Smooth muscle cell (in vitro differentiated cells): ENCODE measurements at regions not wholly inside any gene's neighbourhood (a gene's known extent, or its start where the extent isn't known, plus 50 kb on each side); places are given as distances from the start of the nearest gene placed in this dataset.

ENCODE experiments used
- DNase-seq: peaks from one replicate; lab custom pipeline; 2025; ENCODE audit not compliant: unreplicated experiment; lab: John Stamatoyannopoulos, UW
- H2AFZ ChIP-seq: fragments of 200-600 bp; sonication (generic); 2 replicates; pipeline ENCODE4 v1.6.0; 2016; ENCODE audit warnings: antibody characterized with exemption, low read depth, mild to moderate bottlenecking
- H3F3A ChIP-seq: fragments of 200-600 bp; sonication (generic); 2 replicates; pipeline ENCODE4 v1.6.0; 2017; ENCODE audit warnings: antibody characterized with exemption, low read depth
- H3K27ac ChIP-seq: fragments of 200-600 bp; sonication (generic); 2 replicates; pipeline ENCODE4 v1.5.1; 2016; ENCODE audit warnings: low read depth, mild to moderate bottlenecking
- H3K27me3 ChIP-seq: fragments of 200-600 bp; sonication (generic); 2 replicates; pipeline ENCODE4 v1.6.1; 2016; ENCODE audit warnings: low read depth, mild to moderate bottlenecking
- H3K36me3 ChIP-seq: fragments of 200-600 bp; sonication (generic); 2 replicates; pipeline ENCODE4 v1.5.1; 2016; ENCODE audit warnings: low read depth
- H3K4me1 ChIP-seq: fragments of 200-600 bp; sonication (generic); 2 replicates; pipeline ENCODE4 v1.5.1; 2016; ENCODE audit warnings: low read depth
- H3K4me2 ChIP-seq: fragments of 200-600 bp; sonication (generic); 2 replicates; pipeline ENCODE4 v1.6.0; 2016; ENCODE audit warnings: mild to moderate bottlenecking
- H3K4me3 ChIP-seq: fragments of 200-600 bp; sonication (generic); 2 replicates; pipeline ENCODE4 v1.5.1; 2016; ENCODE audit warnings: mild to moderate bottlenecking
- H3K79me2 ChIP-seq: fragments of 200-600 bp; sonication (generic); 2 replicates; pipeline ENCODE4 v1.6.0; 2016; ENCODE audit warnings: low read depth, mild to moderate bottlenecking
- H3K9ac ChIP-seq: fragments of 200-600 bp; sonication (generic); 2 replicates; pipeline ENCODE4 v1.6.0; 2016; ENCODE audit warnings: low read depth
- H3K9me3 ChIP-seq: fragments of 200-600 bp; sonication (generic); replicated peaks from 2 replicates; pipeline ENCODE4 v1.5.1; 2016; ENCODE audit warnings: low read depth
- H4K20me1 ChIP-seq: fragments of 200-600 bp; sonication (generic); 2 replicates; pipeline ENCODE4 v1.6.0; 2016; ENCODE audit warnings: low read depth
- WGBS: methylation state at CpG from one replicate; pipeline ENCODE4 v1.1.7; 2016; ENCODE audit warnings: low lambda C conversion rate; 5-methylcytosine and 5-hydroxymethylcytosine counted together
- TF ChIP-seq, protein P1 (sequence below): fragments of 200-600 bp; sonication (generic); IDR thresholded peaks from 2 replicates; pipeline ENCODE4 v1.5.1; 2017; ENCODE audit warnings: borderline replicate concordance, mild to moderate bottlenecking, antibody characterized with exemption; ENCODE audit not compliant: insufficient read depth, poor library complexity, severe bottlenecking

DNA sequence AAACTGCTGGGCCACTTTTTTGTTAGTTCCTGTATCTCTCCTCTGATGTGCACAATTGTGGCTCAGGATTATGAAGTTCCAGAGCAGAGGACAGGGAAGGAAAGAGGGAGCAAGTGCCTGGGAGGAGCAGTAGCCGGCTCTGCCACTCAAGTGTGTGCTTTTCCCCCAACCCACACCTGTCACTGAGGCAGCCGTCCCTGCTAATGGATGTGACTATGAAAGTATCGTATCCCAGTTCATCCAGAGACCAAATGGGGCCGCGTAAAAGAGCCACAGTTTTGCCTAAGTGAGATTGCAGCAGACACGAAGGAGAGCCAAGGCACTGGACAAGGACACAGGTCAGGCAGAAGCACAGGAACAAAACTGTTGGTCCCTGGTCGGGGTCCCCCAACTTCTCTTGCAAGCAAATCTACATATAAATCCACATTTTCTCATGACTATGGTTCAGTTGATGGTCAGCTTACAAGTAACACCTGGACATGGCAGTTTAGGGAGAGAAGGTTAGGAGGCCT lies 204.7 kb downstream of the RHOU start:
- WGBS, result 93% methylated on average over 7 of the region's 7 CpGs
- H3K79me2 ChIP-seq, result no peaks in the 10 kb centered on the region

DNA sequence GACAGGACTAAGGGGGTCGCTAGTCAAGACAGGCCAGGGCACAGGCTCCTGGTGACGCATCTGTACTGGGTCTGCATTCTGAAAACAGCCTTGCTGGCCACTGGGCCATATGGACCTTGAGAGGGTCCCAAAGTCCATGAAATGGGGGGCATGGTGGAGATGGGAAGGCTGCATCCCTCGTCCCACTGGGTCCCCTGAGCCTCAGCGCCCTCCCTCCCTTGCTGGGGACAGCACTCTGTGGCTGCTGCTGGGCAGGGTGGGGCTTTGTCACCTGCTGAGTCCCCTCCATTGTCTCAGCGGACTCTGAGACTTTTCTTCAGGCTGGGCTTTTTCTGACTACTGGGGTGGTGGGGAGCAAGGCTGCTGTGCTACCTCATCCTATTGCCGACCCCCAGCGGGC lies 205.2 kb downstream of the RHOU start:
- H3K27me3 ChIP-seq, result no peaks in the 10 kb centered on the region
- H3K9me3 ChIP-seq, result no peaks in the 10 kb centered on the region
- H3F3A ChIP-seq, result peaks cover 5% of the 10 kb centered on the region
- 92% methylated on average over 7 of the region's 7 CpGs for WGBS
- no peak overlapping the region for H3K9ac ChIP-seq
- DNase-seq, result no peak
- peaks cover 4% of the 10 kb centered on the region for H3K4me1 ChIP-seq
- H3K36me3 ChIP-seq, result no peaks in the 10 kb centered on the region
- H2AFZ ChIP-seq, result no peak overlapping the region
- H3K4me2 ChIP-seq, result no peak overlapping the region
- no peak overlapping the region for H3K27ac ChIP-seq
- no peak overlapping the region for H3K4me3 ChIP-seq
- TF ChIP-seq, protein P1, sequence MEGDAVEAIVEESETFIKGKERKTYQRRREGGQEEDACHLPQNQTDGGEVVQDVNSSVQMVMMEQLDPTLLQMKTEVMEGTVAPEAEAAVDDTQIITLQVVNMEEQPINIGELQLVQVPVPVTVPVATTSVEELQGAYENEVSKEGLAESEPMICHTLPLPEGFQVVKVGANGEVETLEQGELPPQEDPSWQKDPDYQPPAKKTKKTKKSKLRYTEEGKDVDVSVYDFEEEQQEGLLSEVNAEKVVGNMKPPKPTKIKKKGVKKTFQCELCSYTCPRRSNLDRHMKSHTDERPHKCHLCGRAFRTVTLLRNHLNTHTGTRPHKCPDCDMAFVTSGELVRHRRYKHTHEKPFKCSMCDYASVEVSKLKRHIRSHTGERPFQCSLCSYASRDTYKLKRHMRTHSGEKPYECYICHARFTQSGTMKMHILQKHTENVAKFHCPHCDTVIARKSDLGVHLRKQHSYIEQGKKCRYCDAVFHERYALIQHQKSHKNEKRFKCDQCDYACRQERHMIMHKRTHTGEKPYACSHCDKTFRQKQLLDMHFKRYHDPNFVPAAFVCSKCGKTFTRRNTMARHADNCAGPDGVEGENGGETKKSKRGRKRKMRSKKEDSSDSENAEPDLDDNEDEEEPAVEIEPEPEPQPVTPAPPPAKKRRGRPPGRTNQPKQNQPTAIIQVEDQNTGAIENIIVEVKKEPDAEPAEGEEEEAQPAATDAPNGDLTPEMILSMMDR, result no peak
- H3K79me2 ChIP-seq, result no peaks in the 10 kb centered on the region
- no peaks in the 10 kb centered on the region for H4K20me1 ChIP-seq

More for the DNA sequence above, 204.7 kb downstream of the RHOU start:
- Histone ChIP-seq H3K4me2 (no peak overlapping the region), H2AFZ (no peak overlapping the region), H3K27ac (no peak overlapping the region), H3K36me3 (no peaks in the 10 kb centered on the region), H3K27me3 (no peaks in the 10 kb centered on the region), H3K4me1 (peaks cover 4% of the 10 kb centered on the region), H3K9me3 (no peaks in the 10 kb centered on the region), H3K4me3 (no peak overlapping the region), H3K9ac (no peak overlapping the region), H4K20me1 (no peaks in the 10 kb centered on the region), H3F3A (peaks cover 5% of the 10 kb centered on the region)
- no peak for DNase-seq
- TF ChIP-seq, protein P1, result no peak

DNA sequence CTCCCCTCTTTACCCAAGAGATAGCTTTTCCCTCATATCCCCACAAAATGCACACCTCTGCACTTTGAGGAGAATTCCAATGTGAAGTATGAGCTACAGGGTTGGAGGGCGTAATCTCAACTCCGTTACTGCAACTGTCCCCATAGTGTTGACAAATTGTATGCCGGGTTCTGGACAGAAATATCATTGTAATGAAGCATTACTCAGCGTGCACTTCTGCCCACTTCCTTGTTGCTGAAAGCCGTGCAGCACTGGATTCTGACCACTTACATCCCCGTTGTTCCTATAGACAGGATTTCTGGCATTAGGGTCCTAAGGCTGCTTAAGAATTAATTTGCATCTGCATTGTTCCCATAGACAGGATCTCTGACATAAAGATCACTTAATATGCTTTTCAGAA lies 205.6 kb downstream of the RHOU start:
- Histone ChIP-seq H3K27me3 (no peaks in the 10 kb centered on the region), H3K27ac (no peak overlapping the region), H3K9me3 (no peaks in the 10 kb centered on the region), H3K4me2 (no peak overlapping the region), H3K4me1 (peaks cover 4% of the 10 kb centered on the region), H3K36me3 (no peaks in the 10 kb centered on the region), H3K9ac (no peak overlapping the region), H4K20me1 (no peaks in the 10 kb centered on the region), H3K4me3 (no peak overlapping the region), H3K79me2 (no peaks in the 10 kb centered on the region), H2AFZ (no peak overlapping the region), H3F3A (peaks cover 5% of the 10 kb centered on the region)
- no peak for DNase-seq
- TF ChIP-seq, protein P1, result no peak
- WGBS, result 25% methylated on average over 6 of the region's 6 CpGs

DNA sequence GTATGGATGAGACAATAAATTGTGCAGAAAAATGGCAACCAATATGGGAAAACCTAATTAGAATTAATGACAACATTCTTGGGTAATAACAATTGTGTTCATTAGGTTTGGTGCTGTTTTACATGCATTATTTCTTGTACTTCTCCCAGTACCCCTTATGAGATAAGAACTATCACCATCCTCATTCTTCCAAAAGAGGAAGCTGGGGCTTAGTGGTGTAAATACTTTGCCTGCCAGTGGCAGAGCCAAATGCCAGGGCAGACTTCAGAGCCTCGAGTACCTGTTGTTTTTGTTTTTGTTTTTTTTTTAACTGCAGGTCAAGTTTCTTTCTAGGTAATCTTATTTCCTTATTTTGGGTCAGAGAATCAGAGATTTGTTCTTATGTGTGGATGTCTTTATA lies 206.4 kb downstream of the RHOU start:
- Histone ChIP-seq H3K27ac (no peak overlapping the region), H3K36me3 (no peaks in the 10 kb centered on the region), H3K4me2 (no peak overlapping the region), H4K20me1 (no peaks in the 10 kb centered on the region), H3K9ac (no peak overlapping the region), H3K79me2 (no peaks in the 10 kb centered on the region), H3F3A (peaks cover 5% of the 10 kb centered on the region), H2AFZ (no peak overlapping the region), H3K9me3 (no peaks in the 10 kb centered on the region), H3K27me3 (no peaks in the 10 kb centered on the region), H3K4me3 (no peak overlapping the region), H3K4me1 (peaks cover 4% of the 10 kb centered on the region)
- TF ChIP-seq, protein P1, result no peak
- 44% methylated on average over 1 of the region's 1 CpG for WGBS
- DNase-seq, result no peak
